Stomach smooth muscle (tissue), 2 donors: ENCODE measurements at regions not wholly inside any gene's neighbourhood (a gene's known extent, or its start where the extent isn't known, plus 50 kb on each side); places are given as distances from the start of the nearest gene placed in this dataset.

ENCODE experiments used
- H3K27ac ChIP-seq: one replicate; pipeline ENCODE4 v1.7.0; 2013; ENCODE audit warnings: mild to moderate bottlenecking, low read length, inconsistent platforms
- H3K27me3 ChIP-seq, 2 donors: one replicate each; pipeline ENCODE4 v1.7.0; 2013; ENCODE audit warnings: low read length in 2 of 2; ENCODE audit not compliant: insufficient read depth in 2 of 2, control insufficient read depth in 1 of 2
- H3K36me3 ChIP-seq, 2 donors: one replicate each; pipeline ENCODE4 v1.7.0; 2013; ENCODE audit warnings: low read length in 2 of 2; ENCODE audit not compliant: control insufficient read depth in 2 of 2, insufficient read depth in 2 of 2
- H3K4me1 ChIP-seq: one replicate; pipeline ENCODE4 v1.7.0; 2013; ENCODE audit warnings: low read length; ENCODE audit not compliant: control insufficient read depth, insufficient read depth
- H3K4me3 ChIP-seq, 2 donors: one replicate each; pipeline ENCODE4 v1.7.0; 2013; ENCODE audit warnings: low read length in 2 of 2
- H3K9ac ChIP-seq, 2 donors: one replicate each; pipeline ENCODE4 v1.7.0; 2013; ENCODE audit warnings: low read length in 2 of 2, mild to moderate bottlenecking in 1 of 2
- H3K9me3 ChIP-seq, 2 donors: one replicate each; pipeline ENCODE4 v1.7.0; 2013; ENCODE audit warnings: low read length in 2 of 2; ENCODE audit not compliant: control insufficient read depth in 2 of 2
- donor health status: healthy.
- donor health status: Pancreatic carcinoma.

GRCh38 chr1:195899762-195900352, 708.4 kb downstream of the KCNT2 start:
- no peak overlapping the region for H3K4me3 ChIP-seq
- H3K4me1 ChIP-seq, result no peaks in the 10 kb centered on the region
- H3K9me3 ChIP-seq, result no peaks in the 10 kb centered on the region
- no peak overlapping the region for H3K9ac ChIP-seq
- H3K36me3 ChIP-seq, result no peaks in the 10 kb centered on the region
- no peaks in the 10 kb centered on the region for H3K27me3 ChIP-seq
- no peak overlapping the region for H3K27ac ChIP-seq

- Histone ChIP-seq H3K4me1 (no peaks in the 10 kb centered on the region), H3K9me3 (peaks cover 0 to under 1% of the 10 kb centered on the region in 2 donors), H3K27ac (no peak overlapping the region), H3K9ac (no peak overlapping the region), H3K27me3 (no peaks in the 10 kb centered on the region), H3K4me3 (no peak overlapping the region), H3K36me3 (no peaks in the 10 kb centered on the region)
Measured at GRCh38 chr1:195898924-195899323, 709.3 kb downstream of the KCNT2 start.

DNA sequence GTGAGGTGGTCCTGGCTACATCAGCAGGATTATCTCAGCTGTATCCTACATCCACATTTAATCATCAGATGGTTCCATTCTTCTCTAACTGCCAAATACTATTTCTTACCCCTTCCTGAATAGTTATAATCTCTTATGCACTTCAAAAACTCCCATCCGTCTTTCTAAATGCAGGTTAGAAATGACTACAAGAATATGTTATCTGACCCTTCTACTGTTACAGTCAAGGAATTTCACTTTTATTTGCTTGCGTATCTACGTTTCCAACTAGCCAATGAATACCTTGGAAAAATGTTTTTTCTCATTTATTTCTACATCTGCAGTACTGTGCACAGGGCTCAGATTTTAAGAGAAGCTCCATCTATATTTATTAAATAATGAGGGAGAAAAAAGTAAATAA, 709.9 kb downstream of the KCNT2 start:
- H3K4me1 ChIP-seq, result no peaks in the 10 kb centered on the region
- peaks cover 0 to 3% of the 10 kb centered on the region in 2 donors for H3K9me3 ChIP-seq
- H3K27ac ChIP-seq, result no peak overlapping the region
- H3K4me3 ChIP-seq, result no peak overlapping the region
- no peak overlapping the region for H3K9ac ChIP-seq
- H3K36me3 ChIP-seq, result no peaks in the 10 kb centered on the region
- no peaks in the 10 kb centered on the region for H3K27me3 ChIP-seq

DNA sequence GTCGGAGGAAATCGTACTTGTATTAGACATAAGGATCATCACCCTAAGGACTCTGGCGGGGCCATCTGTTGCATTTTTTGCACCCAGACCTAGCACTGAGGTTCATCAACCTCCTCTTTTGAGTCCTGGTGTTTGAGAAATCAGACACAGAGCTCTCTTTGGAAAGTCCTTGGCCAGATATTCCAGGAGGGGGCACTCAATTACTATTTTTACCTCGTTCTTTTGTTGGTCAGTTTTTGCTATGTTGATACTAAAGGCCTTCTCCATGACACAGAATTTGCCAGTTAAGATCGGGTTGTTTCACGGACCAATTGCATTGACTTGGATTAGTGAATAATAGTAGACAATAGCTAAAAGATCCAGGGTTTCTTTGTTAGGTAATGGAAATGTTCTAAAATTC, 711.2 kb downstream of the KCNT2 start:
- no peaks in the 10 kb centered on the region for H3K36me3 ChIP-seq
- H3K4me1 ChIP-seq, result no peaks in the 10 kb centered on the region
- no peak overlapping the region for H3K27ac ChIP-seq
- no peaks in the 10 kb centered on the region for H3K27me3 ChIP-seq
- H3K4me3 ChIP-seq, result no peak overlapping the region
- H3K9ac ChIP-seq, result no peak overlapping the region
- H3K9me3 ChIP-seq, result peaks cover 0 to 5% of the 10 kb centered on the region in 2 donors

DNA sequence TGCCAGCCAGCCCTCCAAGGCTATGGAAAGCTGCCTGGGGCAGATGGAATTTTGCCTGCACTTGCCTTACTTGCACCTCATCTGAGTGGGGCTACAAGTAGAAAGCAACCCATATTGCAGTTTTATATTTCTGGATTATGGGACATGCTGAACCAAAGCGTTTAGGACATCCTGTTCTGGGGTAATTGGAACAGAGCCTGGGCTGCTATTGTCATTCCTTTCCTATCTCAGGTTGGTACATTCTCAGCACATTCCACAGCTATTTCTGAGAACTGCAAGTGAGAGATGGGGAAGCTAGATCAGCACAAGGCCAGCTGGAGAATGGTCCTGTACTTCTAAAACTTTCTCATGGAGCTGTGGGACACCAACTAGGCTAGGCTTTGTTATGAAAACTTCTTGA, 713.8 kb downstream of the KCNT2 start:
- Histone ChIP-seq H3K36me3 (no peaks in the 10 kb centered on the region), H3K27me3 (no peaks in the 10 kb centered on the region), H3K9ac (no peak overlapping the region), H3K4me3 (no peak overlapping the region), H3K4me1 (no peaks in the 10 kb centered on the region), H3K27ac (no peak overlapping the region), H3K9me3 (peaks cover 0 to 5% of the 10 kb centered on the region in 2 donors)

DNA sequence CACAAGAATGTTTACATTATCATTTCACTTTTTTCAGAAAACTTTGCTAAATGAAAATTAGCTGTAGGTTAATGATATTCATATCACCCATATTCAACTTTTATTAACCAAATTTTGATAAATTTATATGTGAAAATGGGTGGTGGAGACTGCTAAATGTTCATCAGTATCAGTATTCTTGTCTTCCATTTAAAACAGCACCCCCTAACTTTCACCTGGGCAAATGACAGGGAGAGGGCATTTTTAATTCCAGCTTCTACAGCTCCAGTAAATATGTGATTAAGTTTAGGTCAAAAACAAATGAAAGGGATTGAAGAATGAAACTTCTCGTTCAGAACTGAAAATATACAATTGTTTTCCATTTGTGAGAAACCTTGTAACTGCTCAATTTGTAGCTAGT, 722.2 kb downstream of the KCNT2 start:
- no peak overlapping the region for H3K9ac ChIP-seq
- no peak overlapping the region for H3K27ac ChIP-seq
- no peak overlapping the region for H3K4me3 ChIP-seq
- no peaks in the 10 kb centered on the region for H3K27me3 ChIP-seq
- H3K9me3 ChIP-seq, result no peaks in the 10 kb centered on the region
- H3K36me3 ChIP-seq, result no peaks in the 10 kb centered on the region
- H3K4me1 ChIP-seq, result no peaks in the 10 kb centered on the region

DNA sequence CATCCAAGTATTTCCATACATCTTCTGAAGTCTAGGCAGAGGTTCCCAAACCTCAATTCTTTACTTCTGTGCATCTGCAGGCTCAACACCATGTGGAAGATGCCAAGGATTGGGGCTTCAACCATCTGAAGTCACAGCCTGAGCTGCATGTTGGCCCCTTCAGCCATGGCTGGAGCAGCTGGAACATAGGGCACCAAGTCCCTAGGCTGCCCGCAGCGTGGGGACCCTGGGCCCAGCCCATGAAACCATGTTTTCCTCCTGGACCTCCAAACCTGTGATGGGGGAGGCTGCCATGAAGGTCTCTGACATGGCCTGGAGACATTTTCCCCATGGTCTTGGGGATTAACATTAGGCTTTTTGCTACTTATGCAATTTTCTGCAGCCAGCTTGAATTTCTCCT, 729.8 kb downstream of the KCNT2 start:
- Histone ChIP-seq H3K9me3 (no peaks in the 10 kb centered on the region), H3K4me3 (no peak overlapping the region), H3K4me1 (no peaks in the 10 kb centered on the region), H3K36me3 (no peaks in the 10 kb centered on the region), H3K27ac (no peak overlapping the region), H3K9ac (no peak overlapping the region), H3K27me3 (no peaks in the 10 kb centered on the region)

DNA sequence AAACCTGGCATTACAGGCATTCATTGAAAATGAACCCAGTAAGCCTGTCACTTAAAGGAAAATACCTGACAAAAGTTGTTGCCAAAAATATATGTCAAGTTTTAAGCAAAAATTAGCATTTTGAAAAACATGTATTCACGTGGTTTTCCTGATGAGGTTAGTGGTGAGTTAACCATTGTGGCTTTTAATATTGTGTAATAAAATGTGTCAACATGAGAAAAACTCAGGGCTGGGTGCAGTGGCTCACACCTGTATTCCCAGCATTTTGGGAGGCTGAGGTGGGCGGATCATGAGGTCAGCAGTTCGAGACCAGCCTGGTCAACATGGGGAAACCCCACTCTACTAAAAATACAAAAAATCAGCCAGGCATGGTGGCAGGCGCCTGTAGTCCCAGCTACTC, 731.4 kb downstream of the KCNT2 start:
- Histone ChIP-seq H3K4me3 (no peak overlapping the region), H3K9ac (no peak overlapping the region), H3K27ac (no peak overlapping the region), H3K27me3 (no peaks in the 10 kb centered on the region), H3K9me3 (no peaks in the 10 kb centered on the region), H3K4me1 (no peaks in the 10 kb centered on the region), H3K36me3 (no peaks in the 10 kb centered on the region)

DNA sequence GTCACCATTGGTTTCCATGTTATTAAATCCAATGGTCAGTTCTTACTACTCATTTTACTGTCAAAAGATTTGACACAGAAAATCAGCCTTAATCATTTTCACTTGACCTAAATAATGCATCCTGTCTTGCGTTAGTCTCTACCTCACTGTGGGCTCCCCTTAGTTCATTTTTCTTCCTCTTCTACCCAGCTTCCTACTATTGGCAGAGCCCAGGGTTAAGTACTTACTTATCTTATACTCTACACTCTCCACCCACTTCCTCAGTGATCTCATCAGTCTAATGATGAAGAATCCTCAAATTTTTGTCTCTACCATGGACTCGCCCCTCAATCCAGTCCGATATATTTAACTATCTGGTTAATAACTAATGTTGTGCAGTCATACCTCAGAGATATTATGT, 735.9 kb downstream of the KCNT2 start:
- Histone ChIP-seq H3K4me1 (no peaks in the 10 kb centered on the region), H3K27ac (no peak overlapping the region), H3K9ac (no peak overlapping the region), H3K9me3 (no peaks in the 10 kb centered on the region), H3K27me3 (no peaks in the 10 kb centered on the region), H3K4me3 (no peak overlapping the region), H3K36me3 (no peaks in the 10 kb centered on the region)

DNA sequence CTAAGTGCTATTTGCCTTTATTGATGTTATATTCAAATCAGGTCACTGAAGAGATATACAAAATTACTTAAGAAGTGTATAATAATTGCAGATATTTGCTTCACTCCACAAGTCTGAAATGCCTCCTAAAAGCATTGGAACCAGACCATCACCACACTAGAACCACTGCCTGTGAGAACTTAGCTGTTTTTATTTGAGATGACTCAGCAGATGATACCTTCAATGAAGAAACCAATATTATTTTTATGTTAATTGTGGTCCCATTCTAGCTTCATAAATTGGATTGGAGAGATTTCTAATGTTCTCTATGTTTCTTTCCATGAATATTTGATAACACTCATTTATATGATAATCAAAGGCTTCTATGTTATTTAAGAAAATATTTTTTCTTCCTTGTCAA, 740.6 kb downstream of the KCNT2 start:
- no peaks in the 10 kb centered on the region for H3K27me3 ChIP-seq

GRCh38 chr1:195866781-195867222, 741.4 kb downstream of the KCNT2 start:
- Histone ChIP-seq H3K36me3 (no peaks in the 10 kb centered on the region), H3K27ac (no peak overlapping the region), H3K27me3 (no peaks in the 10 kb centered on the region), H3K9me3 (no peaks in the 10 kb centered on the region), H3K9ac (no peak overlapping the region), H3K4me3 (no peak overlapping the region), H3K4me1 (no peaks in the 10 kb centered on the region)

More for the DNA sequence above, 740.6 kb downstream of the KCNT2 start:
- H3K4me3 ChIP-seq, result no peak overlapping the region
- no peaks in the 10 kb centered on the region for H3K4me1 ChIP-seq
- H3K36me3 ChIP-seq, result no peaks in the 10 kb centered on the region
- H3K27ac ChIP-seq, result no peak overlapping the region
- H3K9me3 ChIP-seq, result no peaks in the 10 kb centered on the region
- H3K9ac ChIP-seq, result no peak overlapping the region
